HG02938 (cell line): ENCODE measurements at regions not wholly inside any gene's neighbourhood (a gene's known extent, or its start where the extent isn't known, plus 50 kb on each side); places are given as distances from the start of the nearest gene placed in this dataset.
A peak's percentile ranks its signal among the peaks of the same experiment; 100 is the strongest.

Experiments
- ATAC-seq: cut with Tn5 transposase; IDR thresholded peaks from one replicate; pipeline ENCODE4 v1.9.1; 2021; ENCODE audit warnings: mild to moderate bottlenecking, moderate library complexity; ENCODE audit not compliant: unreplicated experiment

DNA sequence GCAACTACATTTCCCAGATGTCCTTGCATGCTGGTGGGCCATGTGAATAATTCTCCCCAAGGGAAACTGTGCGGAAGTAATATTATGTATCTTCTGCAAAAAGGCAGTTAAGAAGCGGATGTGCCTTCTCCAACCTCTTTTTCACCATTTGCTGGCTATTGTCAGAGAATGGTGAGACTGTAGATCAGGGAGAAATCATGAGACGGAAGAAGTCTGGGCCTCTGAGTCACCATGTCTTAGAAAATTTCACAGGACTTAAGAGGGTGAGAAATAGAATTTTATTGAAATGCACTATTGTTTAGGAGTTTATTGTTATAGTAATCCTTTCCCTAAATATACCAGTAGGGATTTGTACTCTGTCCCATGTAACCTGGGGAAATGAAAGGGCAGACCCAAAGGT lies 298.7 kb upstream of the ZC3H12C start:
- ATAC-seq: no peak

DNA sequence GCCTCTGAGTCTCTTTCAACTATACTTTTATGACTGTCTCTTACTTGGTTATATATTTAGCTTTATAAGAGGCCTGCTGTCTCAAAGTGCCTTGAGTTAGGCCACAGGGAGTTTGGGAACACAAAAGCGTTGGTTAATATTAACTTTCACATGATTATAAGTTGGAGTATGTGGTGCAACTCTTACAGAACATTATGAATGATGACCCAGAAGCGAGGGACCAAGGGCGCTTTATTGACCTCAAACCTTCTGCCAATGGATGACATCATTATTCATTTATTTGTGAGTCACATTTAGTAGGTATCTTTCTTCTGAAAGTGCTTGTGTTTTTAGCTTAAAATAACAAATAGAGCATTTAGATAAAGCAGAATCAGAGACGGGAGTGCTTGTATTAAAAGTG lies 298.0 kb upstream of the ZC3H12C start:
- ATAC-seq: no peak

DNA sequence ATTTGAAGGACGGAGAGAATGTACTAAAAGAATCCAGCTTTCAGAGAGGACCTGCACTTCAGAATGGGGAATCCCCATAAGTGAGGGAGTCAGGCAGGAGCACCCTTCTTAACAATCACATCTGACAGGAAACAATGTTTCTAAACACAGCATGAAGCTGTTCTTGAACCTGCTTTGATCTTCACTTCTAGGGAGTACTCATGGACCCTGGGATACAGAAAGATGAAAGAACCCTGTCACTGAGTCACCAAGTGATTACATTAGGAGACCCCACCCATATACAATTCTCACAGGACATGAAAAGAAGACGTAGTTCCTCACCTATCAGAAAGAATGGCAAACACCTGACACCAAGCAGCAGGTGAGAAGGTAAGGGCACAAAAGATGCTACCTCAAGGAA lies 296.9 kb upstream of the ZC3H12C start:
- ATAC-seq: no peak

DNA sequence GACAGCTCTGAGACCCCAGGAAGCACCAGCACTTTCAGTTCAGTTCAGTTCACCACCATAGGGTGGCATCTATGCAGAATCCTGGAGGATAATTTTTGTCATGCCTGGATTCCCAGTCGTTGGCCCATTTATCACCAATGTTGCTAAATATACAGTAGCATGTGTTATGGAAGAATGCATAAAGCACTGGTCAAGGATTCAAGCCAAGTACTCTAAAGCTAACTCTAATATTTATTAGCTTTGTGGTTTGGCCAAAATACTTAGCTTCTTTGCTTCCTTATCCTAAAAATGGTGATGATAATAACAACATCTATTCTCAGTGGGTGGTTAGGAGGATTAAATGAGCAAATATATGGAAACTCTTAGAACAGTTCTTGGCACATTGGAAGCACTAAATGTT lies 294.7 kb upstream of the ZC3H12C start:
- ATAC-seq: no peak

DNA sequence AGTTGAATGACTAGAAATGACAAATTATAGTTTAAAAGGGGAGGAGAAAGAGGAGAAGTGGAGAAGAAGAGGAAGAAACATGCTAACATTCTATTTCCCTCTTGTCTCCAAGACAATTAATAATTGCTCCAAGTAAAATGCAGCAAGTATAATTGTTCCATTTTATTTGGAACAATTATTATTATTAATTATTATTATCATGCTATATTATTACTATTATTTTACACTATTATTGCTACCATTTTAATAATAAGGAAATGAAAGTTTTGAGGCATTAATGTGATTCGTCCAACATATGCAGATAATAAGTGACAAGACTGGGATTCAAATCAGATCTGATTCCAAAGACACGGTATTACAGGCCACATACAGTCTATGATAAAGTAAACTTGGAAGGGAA lies 293.6 kb upstream of the ZC3H12C start:
- ATAC-seq: no peak

DNA sequence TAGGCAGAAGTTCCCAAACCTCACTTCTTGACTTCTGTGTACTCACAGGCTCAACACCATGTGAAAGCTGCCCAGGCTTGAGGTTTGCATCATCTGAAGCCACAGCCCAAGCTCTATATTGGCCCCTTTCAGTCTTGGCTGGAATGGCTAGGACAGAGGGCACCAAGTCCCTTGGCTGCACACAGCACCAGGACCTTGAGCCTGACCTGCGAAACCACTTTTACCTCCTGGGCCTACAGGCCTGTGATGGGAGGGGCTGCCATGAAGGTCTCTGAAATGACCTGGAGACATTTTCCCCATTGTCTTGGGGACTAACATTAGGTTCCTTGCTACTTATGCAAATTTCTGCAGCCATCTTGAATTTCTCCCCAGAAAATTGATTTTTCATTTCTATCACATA lies 288.3 kb upstream of the ZC3H12C start:
- ATAC-seq: no peak

DNA sequence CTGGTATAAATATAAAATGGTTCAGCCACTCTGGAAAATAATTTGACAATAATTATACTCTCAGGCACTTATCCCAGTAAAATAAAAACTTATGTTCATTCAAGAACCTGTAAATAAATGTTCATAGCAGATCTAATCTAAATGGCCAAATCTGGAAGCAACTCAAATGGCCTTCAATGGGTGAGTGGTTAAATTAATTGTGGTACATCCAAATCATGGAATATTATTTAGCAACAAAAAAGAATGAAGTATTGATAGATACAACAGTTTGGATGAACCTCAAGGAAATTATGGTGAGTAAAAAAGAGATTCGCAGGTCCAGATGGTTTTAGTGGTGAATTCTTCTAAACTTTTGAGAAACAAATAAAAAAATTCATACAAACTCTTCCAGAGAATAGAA lies 287.0 kb upstream of the ZC3H12C start:
- no peak for ATAC-seq

DNA sequence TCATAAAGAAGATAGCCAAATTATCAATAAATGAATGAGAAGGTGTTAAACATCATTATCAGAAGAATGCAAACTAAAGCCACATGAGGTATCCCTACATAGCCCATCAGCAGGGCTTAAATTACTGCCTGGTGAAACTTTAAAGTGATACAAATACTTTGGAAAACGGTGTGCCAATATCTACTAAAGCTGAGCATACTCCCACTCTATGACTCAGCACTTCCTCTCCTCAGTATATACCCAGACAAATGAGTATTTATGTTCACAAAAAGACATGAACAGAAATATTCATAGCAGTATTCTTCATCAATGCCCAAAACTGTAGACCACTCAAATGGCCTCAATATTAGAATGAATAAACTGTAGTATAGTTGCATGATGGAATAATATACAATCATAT lies 284.6 kb upstream of the ZC3H12C start:
- ATAC-seq: no peak

- no peak for ATAC-seq
These were observed 278.4 kb upstream of the ZC3H12C start for GRCh38 chr11:109814824-109815223.

GRCh38 chr11:109815500-109816150 lies 277.6 kb upstream of the ZC3H12C start:
- no peak for ATAC-seq

DNA sequence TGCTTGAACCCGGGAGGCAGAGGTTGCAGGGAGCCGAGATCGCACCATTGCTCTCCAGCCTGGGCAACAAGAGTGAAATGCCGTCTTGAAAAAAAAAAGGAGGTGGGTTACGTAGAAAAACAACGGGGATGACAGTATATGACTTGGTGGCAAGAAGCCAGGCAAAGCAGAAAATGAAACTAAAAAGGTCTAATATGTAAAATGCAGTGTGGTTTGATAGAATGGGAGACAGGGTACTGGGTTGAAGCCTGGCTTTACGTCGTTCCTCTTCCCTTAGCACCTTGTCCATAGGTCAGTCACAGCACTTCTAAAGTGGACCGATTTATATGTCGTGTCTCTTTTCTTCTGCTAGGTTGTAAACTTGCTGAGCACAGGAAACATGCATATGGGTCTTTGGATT lies 274.9 kb upstream of the ZC3H12C start:
- ATAC-seq: no peak

DNA sequence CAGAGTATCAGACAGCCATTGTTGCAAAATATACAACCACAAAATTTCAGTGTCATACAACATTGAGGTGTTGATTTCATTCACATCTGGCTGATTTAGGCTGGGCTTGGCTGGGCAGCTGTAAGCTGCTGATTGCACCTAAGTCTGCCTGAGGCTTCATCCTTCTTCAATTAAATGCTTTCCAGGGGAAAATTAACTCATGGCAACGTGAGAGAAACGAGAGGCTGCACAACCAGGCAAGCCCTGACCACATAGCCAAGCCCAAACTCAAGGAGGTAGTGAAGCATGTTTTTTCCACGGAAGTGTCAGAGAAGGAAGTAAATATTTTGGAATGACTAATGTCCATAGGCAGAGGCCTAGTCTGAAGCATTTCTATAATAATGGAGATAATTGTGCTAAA lies 273.8 kb upstream of the ZC3H12C start:
- no peak for ATAC-seq

GRCh38 chr11:109821511-109821910 lies 271.7 kb upstream of the ZC3H12C start:
- no peak for ATAC-seq

- no peak for ATAC-seq
These were observed 270.6 kb upstream of the ZC3H12C start for GRCh38 chr11:109822436-109823102.

DNA sequence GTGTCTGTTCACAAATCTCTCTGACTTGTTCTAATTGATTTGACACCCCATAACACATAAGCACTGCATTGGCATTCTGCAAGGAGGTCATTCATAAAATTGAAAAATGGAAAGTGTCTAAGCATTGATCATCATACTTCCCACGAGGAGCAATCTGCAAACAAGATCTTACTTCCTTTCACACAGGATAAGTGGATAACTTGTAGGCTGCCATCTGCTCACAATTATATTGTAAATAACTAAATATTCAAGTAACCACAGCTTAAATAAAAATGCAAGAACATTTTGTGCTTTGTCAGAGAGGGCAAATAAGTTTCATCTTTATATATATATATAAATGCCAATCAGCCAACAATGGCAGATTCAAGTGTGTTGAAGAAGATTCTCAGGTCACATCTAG lies 264.8 kb upstream of the ZC3H12C start:
- ATAC-seq: no peak

DNA sequence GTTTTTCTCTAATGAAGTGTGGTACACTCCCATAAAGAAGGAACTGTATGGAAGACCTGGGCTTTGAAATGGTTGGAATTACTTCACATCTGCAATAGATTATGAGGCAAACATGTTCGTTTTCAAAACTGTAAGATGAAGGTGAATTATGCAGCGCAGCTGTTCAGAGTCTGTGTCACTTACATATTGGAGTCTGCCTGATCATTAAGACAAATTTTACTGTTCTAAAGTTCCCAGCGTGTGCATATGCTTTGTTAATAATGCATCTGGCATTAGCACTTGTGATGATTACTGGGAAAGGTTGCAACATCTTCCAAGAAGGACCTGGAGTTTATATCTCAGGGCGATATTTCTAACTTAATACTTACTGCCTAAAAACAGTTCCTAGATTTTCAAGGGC lies 255.2 kb upstream of the ZC3H12C start:
- ATAC-seq: no peak

DNA sequence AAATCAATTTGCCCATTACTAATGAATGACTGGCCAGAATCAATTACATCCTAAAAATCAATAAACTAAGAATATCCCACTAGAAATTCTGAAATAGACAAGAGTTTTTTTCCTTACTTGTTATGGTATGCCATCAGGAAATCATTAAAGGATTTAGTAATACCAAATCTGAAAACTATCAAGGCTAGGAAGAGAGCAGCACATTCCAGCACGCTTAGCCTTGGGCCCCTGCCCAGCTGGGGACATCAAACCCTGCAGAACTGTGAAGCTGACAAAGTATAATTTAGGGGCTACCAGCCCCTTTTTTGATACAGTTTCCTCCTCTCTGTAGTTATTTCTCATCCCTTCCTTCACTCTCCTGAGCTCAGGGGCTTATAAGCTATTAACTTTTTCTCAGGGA lies 247.8 kb upstream of the ZC3H12C start:
- ATAC-seq: no peak

- no peak for ATAC-seq
These were observed 245.6 kb upstream of the ZC3H12C start for GRCh38 chr11:109847621-109848020.

GRCh38 chr11:109849051-109849450 lies 244.1 kb upstream of the ZC3H12C start:
- no peak for ATAC-seq

GRCh38 chr11:109849946-109850345 lies 243.2 kb upstream of the ZC3H12C start:
- ATAC-seq: no peak

DNA sequence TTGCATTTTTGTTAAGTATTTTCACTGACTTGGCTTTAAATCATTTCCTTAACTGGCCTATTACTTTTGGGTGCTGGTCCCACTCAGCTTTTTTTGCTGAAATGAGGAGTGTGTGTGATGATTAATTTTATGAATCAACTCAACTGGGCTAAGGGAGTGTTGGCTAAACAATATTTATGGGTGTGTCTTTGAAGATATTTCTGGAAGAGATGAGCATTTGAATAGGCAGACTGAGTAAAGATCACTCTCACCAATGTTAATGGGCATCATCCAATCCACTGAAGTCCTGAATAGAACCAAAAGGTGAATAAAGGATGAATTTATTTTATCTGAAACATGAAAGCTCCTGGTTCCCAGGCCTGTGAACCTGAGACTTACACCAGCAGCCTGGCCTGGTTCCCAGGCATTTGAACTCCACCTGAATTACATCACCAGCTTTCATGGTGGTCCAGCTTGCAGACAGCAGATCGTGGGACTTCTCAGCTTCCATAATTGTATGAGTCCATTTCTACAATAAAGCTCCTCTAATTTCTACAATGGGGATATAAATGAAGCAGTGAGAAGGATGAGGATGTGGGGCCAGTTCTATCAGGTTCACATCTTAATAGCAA lies 241.3 kb upstream of the ZC3H12C start:
- no peak for ATAC-seq

GRCh38 chr11:109853156-109853776 lies 239.9 kb upstream of the ZC3H12C start:
- ATAC-seq: peak; percentile 83
